Upper lobe of right lung (tissue), 1 donor: ENCODE measurements at regions not wholly inside any gene's neighbourhood (a gene's known extent, or its start where the extent isn't known, plus 50 kb on each side); places are given as distances from the start of the nearest gene placed in this dataset.

ENCODE experiments used
- ATAC-seq: fragments of 200-7000 bp; cut with Tn5 transposase; one replicate; pipeline ENCODE4 v1.9.1; 2020; ENCODE audit warnings: mild to moderate bottlenecking, moderate library complexity
- DNase-seq: peaks from one replicate; pipeline ENCODE4 v3.0.0-alpha.2; 2020
- H3K27ac ChIP-seq: fragments of 200-600 bp; one replicate; pipeline ENCODE4 v1.8.0; 2022
- H3K27me3 ChIP-seq: fragments of 200-600 bp; one replicate; pipeline ENCODE4 v1.8.0; 2022; ENCODE audit warnings: mild to moderate bottlenecking
- H3K36me3 ChIP-seq: fragments of 200-600 bp; one replicate; pipeline ENCODE4 v1.8.0; 2022
- H3K4me1 ChIP-seq: fragments of 200-600 bp; one replicate; pipeline ENCODE4 v1.8.0; 2022
- H3K4me3 ChIP-seq: fragments of 200-600 bp; one replicate; pipeline ENCODE4 v1.8.0; 2022; ENCODE audit warnings: mild to moderate bottlenecking
- H3K9me3 ChIP-seq: fragments of 200-600 bp; one replicate; pipeline ENCODE4 v1.8.0; 2022
- CTCF ChIP-seq: fragments of 200-600 bp; IDR thresholded peaks from one replicate; pipeline ENCODE4 v1.8.0; 2022; ENCODE audit warnings: antibody characterized with exemption
- intact Hi-C: fragments of 100-400 bp; cut with DNase I; formaldehyde crosslinking; loops from one replicate; pipeline ENCODE4 v1.11.0; 2022
- donor health status: DM: no; HTN: yes; CAD: no; lungs with severe emphysema.

- peak; percentile 82 for ATAC-seq
These were observed 229.8 kb upstream of the IPO5 start for GRCh38 chr13:97723655-97724054.

GRCh38 chr13:97724450-97724849 lies 229.0 kb upstream of the IPO5 start:
- ATAC-seq (peak; percentile 64), DNase-seq (no peak)
- Histone ChIP-seq H3K4me1 (peaks cover 4% of the 10 kb centered on the region), H3K9me3 (no peaks in the 10 kb centered on the region), H3K36me3 (no peaks in the 10 kb centered on the region), H3K4me3 (no peak overlapping the region), H3K27ac (no peak overlapping the region), H3K27me3 (no peaks in the 10 kb centered on the region)
- TF ChIP-seq CTCF, result no peak
- intact Hi-C loops, result no loop called here

More at GRCh38 chr13:97723655-97724054, 229.8 kb upstream of the IPO5 start:
- no peak for TF ChIP-seq CTCF
- Histone ChIP-seq H3K4me1 (peaks cover 4% of the 10 kb centered on the region), H3K27ac (peak overlapping the region; percentile 15), H3K36me3 (no peaks in the 10 kb centered on the region), H3K4me3 (no peak overlapping the region), H3K27me3 (no peaks in the 10 kb centered on the region), H3K9me3 (no peaks in the 10 kb centered on the region)
- intact Hi-C loops, result no loop called here
- DNase-seq, result no peak

- no peak overlapping the region for H3K4me3 ChIP-seq
- H3K9me3 ChIP-seq, result no peaks in the 10 kb centered on the region
- no peaks in the 10 kb centered on the region for H3K36me3 ChIP-seq
- no peak for TF ChIP-seq CTCF
- ATAC-seq (peak; percentile 41), DNase-seq (no peak)
- intact Hi-C loops, result no loop called here
- H3K27me3 ChIP-seq, result no peaks in the 10 kb centered on the region
- peak overlapping the region; percentile 31 for H3K27ac ChIP-seq
- H3K4me1 ChIP-seq, result peaks cover 4% of the 10 kb centered on the region
These were observed 226.7 kb upstream of the IPO5 start for GRCh38 chr13:97726664-97727280.

GRCh38 chr13:97727991-97728390 lies 225.5 kb upstream of the IPO5 start:
- H3K27me3 ChIP-seq, result no peaks in the 10 kb centered on the region
- intact Hi-C loops, result no loop called here
- H3K9me3 ChIP-seq, result no peaks in the 10 kb centered on the region
- ATAC-seq (no peak), DNase-seq (no peak)
- H3K4me3 ChIP-seq, result no peak overlapping the region
- H3K36me3 ChIP-seq, result no peaks in the 10 kb centered on the region
- no peak for TF ChIP-seq CTCF
- no peak overlapping the region for H3K27ac ChIP-seq
- H3K4me1 ChIP-seq, result peaks cover 4% of the 10 kb centered on the region

- no peak for TF ChIP-seq CTCF
- Histone ChIP-seq H3K9me3 (no peaks in the 10 kb centered on the region), H3K27ac (no peak overlapping the region), H3K4me3 (no peak overlapping the region), H3K27me3 (no peaks in the 10 kb centered on the region), H3K4me1 (no peaks in the 10 kb centered on the region), H3K36me3 (no peaks in the 10 kb centered on the region)
- no peak for DNase-seq
- ATAC-seq, result no peak
- intact Hi-C loops, result no loop called here
These were observed 217.0 kb upstream of the IPO5 start for GRCh38 chr13:97736436-97736835.

- H3K4me3 ChIP-seq, result no peak overlapping the region
- ATAC-seq, result no peak
These were observed 211.4 kb upstream of the IPO5 start for GRCh38 chr13:97742084-97742483.

More at GRCh38 chr13:97742084-97742483, 211.4 kb upstream of the IPO5 start:
- no peaks in the 10 kb centered on the region for H3K9me3 ChIP-seq
- H3K27ac ChIP-seq, result no peak overlapping the region
- no peak for TF ChIP-seq CTCF
- intact Hi-C loops, result no loop called here
- DNase-seq, result no peak
- no peaks in the 10 kb centered on the region for H3K27me3 ChIP-seq
- no peaks in the 10 kb centered on the region for H3K4me1 ChIP-seq
- no peaks in the 10 kb centered on the region for H3K36me3 ChIP-seq
